T-helper 9 cell (primary cell): ENCODE measurements at regions not wholly inside any gene's neighbourhood (a gene's known extent, or its start where the extent isn't known, plus 50 kb on each side); places are given as distances from the start of the nearest gene placed in this dataset.
A peak's percentile ranks its signal among the peaks of the same experiment; 100 is the strongest.
"Not testable (repeated sequence)": the region's sequence is repeated elsewhere in the genome, so short reads cannot be mapped to it uniquely, and the experiment has no call there.

Experiments used
- DNase-seq: peaks from one replicate; pipeline ENCODE4 v3.0.0-alpha.2; 2020

- no peak for DNase-seq
These were observed 216.9 kb downstream of the CENPC start for GRCh38 chr4:67328393-67328792.

GRCh38 chr4:67328018-67328278 lies 217.4 kb downstream of the CENPC start:
- DNase-seq = no peak

- DNase-seq = peak; percentile 14
These were observed 217.9 kb downstream of the CENPC start for GRCh38 chr4:67327245-67328017.

- no peak for DNase-seq
These were observed 219.5 kb downstream of the CENPC start for GRCh38 chr4:67325791-67326190.

GRCh38 chr4:67320645-67321044 lies 224.7 kb downstream of the CENPC start:
- no peak for DNase-seq

- not testable (repeated sequence) for DNase-seq
These were observed 225.7 kb downstream of the CENPC start for GRCh38 chr4:67319607-67320006.

GRCh38 chr4:67300497-67301185 lies 244.7 kb downstream of the CENPC start:
- DNase-seq = not testable (repeated sequence)

- DNase-seq = no peak
These were observed 252.7 kb downstream of the CENPC start for GRCh38 chr4:67292636-67293035.

GRCh38 chr4:67292045-67292444 lies 253.3 kb downstream of the CENPC start:
- DNase-seq = no peak

- no peak for DNase-seq
These were observed 253.7 kb downstream of the CENPC start for GRCh38 chr4:67291644-67292043.

GRCh38 chr4:67288964-67289363 lies 256.3 kb downstream of the CENPC start:
- DNase-seq = no peak

- no peak for DNase-seq
These were observed 258.6 kb downstream of the CENPC start for GRCh38 chr4:67286724-67287123.

- no peak for DNase-seq
These were observed 262.6 kb downstream of the CENPC start for GRCh38 chr4:67282749-67283148.

GRCh38 chr4:67275179-67275750 lies 270.0 kb downstream of the CENPC start:
- no peak for DNase-seq

- not testable (repeated sequence) for DNase-seq
These were observed 270.6 kb downstream of the CENPC start for GRCh38 chr4:67274671-67275070.

- no peak for DNase-seq
These were observed 271.6 kb downstream of the CENPC start for GRCh38 chr4:67273666-67274065.

- no peak for DNase-seq
These were observed 283.3 kb downstream of the CENPC start for GRCh38 chr4:67261971-67262370.

GRCh38 chr4:67256388-67257043 lies 288.8 kb downstream of the CENPC start:
- no peak for DNase-seq

- no peak for DNase-seq
These were observed 295.0 kb downstream of the CENPC start for GRCh38 chr4:67250131-67250896.

GRCh38 chr4:67236788-67237187 lies 308.5 kb downstream of the CENPC start:
- DNase-seq = no peak

- no peak for DNase-seq
These were observed 309.0 kb downstream of the CENPC start for GRCh38 chr4:67236318-67236717.

GRCh38 chr4:67234296-67234695 lies 311.0 kb downstream of the CENPC start:
- no peak for DNase-seq

GRCh38 chr4:67229148-67229547 lies 316.2 kb downstream of the CENPC start:
- no peak for DNase-seq
